ENCODE measurements at regions not wholly inside any gene's neighbourhood (a gene's known extent, or its start where the extent isn't known, plus 50 kb on each side); places are given as distances from the start of the nearest gene placed in this dataset.

DNA sequence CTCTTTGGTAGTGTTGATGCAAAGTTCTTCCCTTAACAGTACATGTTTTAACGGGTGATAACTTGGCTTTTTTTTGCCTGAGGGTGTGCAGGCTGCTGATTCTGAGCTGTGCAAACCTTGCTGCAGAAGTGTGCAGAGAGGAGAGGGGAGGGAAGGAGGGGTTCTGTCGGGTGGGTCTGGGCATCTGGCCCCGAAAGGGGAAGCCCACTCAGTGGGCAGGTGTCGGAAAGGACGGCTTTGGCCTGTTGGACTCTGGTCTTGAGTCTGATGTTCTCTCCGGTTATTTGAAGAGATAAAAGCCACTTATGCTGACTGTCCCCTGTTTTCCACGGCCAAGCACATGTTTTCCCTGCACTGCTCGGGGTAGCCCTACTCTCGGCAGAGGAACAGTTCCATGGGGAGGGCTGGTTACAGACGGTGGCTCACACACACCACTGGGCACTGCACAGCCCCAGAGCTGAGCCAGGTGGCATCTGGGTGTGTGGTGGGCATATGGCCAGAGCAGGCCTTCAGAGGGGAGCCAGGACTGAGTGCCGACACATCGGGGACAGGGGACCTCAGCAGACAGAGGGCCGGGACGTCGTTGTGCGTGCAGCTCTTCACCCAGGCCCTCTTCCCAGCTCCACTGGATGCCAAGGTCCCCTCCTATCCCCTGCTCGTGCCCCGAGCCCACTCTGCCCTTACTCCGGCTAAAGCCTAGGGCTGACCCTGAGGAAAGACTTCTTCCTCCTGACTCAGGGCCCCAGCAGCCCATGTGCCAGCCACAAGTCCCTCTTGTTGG lies 93.2 kb downstream of the TEX29 start:
- intact Hi-C loops (cut with DNase I), result no loop called here
- no peak overlapping the region for H3K27ac ChIP-seq
- TF ChIP-seq, protein P1, sequence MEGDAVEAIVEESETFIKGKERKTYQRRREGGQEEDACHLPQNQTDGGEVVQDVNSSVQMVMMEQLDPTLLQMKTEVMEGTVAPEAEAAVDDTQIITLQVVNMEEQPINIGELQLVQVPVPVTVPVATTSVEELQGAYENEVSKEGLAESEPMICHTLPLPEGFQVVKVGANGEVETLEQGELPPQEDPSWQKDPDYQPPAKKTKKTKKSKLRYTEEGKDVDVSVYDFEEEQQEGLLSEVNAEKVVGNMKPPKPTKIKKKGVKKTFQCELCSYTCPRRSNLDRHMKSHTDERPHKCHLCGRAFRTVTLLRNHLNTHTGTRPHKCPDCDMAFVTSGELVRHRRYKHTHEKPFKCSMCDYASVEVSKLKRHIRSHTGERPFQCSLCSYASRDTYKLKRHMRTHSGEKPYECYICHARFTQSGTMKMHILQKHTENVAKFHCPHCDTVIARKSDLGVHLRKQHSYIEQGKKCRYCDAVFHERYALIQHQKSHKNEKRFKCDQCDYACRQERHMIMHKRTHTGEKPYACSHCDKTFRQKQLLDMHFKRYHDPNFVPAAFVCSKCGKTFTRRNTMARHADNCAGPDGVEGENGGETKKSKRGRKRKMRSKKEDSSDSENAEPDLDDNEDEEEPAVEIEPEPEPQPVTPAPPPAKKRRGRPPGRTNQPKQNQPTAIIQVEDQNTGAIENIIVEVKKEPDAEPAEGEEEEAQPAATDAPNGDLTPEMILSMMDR (IDR thresholded peaks at IDR 0.05), result no peak

GRCh38 chr13:111414341-111414740 lies 93.9 kb downstream of the TEX29 start:
- DNase-seq, result peak in 1 of 4 donors; percentile 53
- H3K4me3 ChIP-seq, result no peak overlapping the region
- no peaks in the 10 kb centered on the region for H3K9me3 ChIP-seq
- H3K4me1 ChIP-seq, result no peaks in the 10 kb centered on the region
- peaks cover 25 to 76% of the 10 kb centered on the region in 2 donors for H3K27me3 ChIP-seq
- H3K36me3 ChIP-seq, result no peaks in the 10 kb centered on the region
- TF ChIP-seq, protein P1 (IDR thresholded peaks at IDR 0.05), result no peak
- intact Hi-C loops (cut with DNase I), result no loop called here
- ATAC-seq, result no peak
- no peak overlapping the region for H3K27ac ChIP-seq

More for the DNA sequence above, 93.2 kb downstream of the TEX29 start:
- DNase-seq, result peak in 1 of 4 donors; percentile 65
- H3K9me3 ChIP-seq, result no peaks in the 10 kb centered on the region
- H3K36me3 ChIP-seq, result no peaks in the 10 kb centered on the region
- H3K4me3 ChIP-seq, result no peak overlapping the region
- ATAC-seq, result no peak
- peaks cover 25 to 78% of the 10 kb centered on the region in 2 donors for H3K27me3 ChIP-seq
- H3K4me1 ChIP-seq, result no peaks in the 10 kb centered on the region

GRCh38 chr13:111415246-111415645 lies 94.8 kb downstream of the TEX29 start:
- Histone ChIP-seq H3K27ac (no peak overlapping the region), H3K4me3 (no peak overlapping the region), H3K27me3 (peaks cover 17 to 70% of the 10 kb centered on the region in 2 donors), H3K4me1 (no peaks in the 10 kb centered on the region), H3K9me3 (no peaks in the 10 kb centered on the region), H3K36me3 (no peaks in the 10 kb centered on the region)
- TF ChIP-seq, protein P1 (IDR thresholded peaks at IDR 0.05), result no peak
- ATAC-seq (no peak), DNase-seq (no peak)
- intact Hi-C loops (cut with DNase I), result no loop called here

GRCh38 chr13:111415765-111416164 lies 95.3 kb downstream of the TEX29 start:
- intact Hi-C loops (cut with DNase I), result no loop called here
- Histone ChIP-seq H3K36me3 (no peaks in the 10 kb centered on the region), H3K27ac (no peak overlapping the region), H3K4me1 (no peaks in the 10 kb centered on the region), H3K27me3 (peaks cover 15 to 70% of the 10 kb centered on the region in 2 donors), H3K9me3 (no peaks in the 10 kb centered on the region), H3K4me3 (no peak overlapping the region)
- ATAC-seq (no peak), DNase-seq (no peak)
- TF ChIP-seq, protein P1 (IDR thresholded peaks at IDR 0.05), result no peak

DNA sequence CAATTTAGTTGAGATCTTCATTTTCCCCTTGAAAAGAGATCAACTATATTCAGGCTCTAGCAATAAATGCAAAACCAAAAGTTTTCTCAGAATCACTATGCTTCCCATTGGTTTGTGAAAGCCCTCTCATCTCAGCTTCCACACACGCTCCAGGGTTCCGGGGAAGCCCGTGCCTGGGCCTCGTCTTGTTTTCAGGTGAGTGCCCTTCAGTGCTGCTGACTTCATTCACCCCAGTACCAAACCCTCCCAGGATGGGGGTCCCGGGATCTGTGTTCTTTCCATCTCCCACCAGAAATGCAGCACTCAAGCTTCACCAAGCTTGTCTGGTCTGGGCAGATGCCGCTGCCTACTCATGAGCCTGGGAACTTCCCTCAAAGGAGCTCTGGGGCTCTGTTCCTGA lies 97.7 kb downstream of the TEX29 start:
- TF ChIP-seq, protein P1 (IDR thresholded peaks at IDR 0.05), result no peak
- intact Hi-C loops (cut with DNase I), result no loop called here
- no peaks in the 10 kb centered on the region for H3K36me3 ChIP-seq
- H3K4me3 ChIP-seq, result no peak overlapping the region
- H3K9me3 ChIP-seq, result no peaks in the 10 kb centered on the region
- H3K27ac ChIP-seq, result no peak overlapping the region
- peaks cover under 1 to 49% of the 10 kb centered on the region in 2 donors for H3K27me3 ChIP-seq
- no peaks in the 10 kb centered on the region for H3K4me1 ChIP-seq
- DNase-seq (peak in 1 of 4 donors; percentile 37), ATAC-seq (no peak)

All from left lung (tissue), 4 donors.